ENCODE measurements at regions not wholly inside any gene's neighbourhood (a gene's known extent, or its start where the extent isn't known, plus 50 kb on each side); places are given as distances from the start of the nearest gene placed in this dataset.

- Mint-ChIP-seq H3K9me3 (peaks cover 0 to 13% (median 4%) of the 10 kb centered on the region in 3 donors), H3K36me3 (no peaks in the 10 kb centered on the region), H3K27ac (no peak overlapping the region), H3K4me3 (no peak overlapping the region), H3K27me3 (no peaks in the 10 kb centered on the region), H3K4me1 (no peaks in the 10 kb centered on the region)
These were observed 457.2 kb downstream of the PIK3C3 start for GRCh38 chr18:42412281-42412680.

GRCh38 chr18:42412896-42413295 lies 457.9 kb downstream of the PIK3C3 start:
- H3K27me3 Mint-ChIP-seq: no peaks in the 10 kb centered on the region

GRCh38 chr18:42413870-42414269 lies 458.8 kb downstream of the PIK3C3 start:
- no peak overlapping the region for H3K4me3 Mint-ChIP-seq
- no peaks in the 10 kb centered on the region for H3K27me3 Mint-ChIP-seq
- H3K27ac Mint-ChIP-seq: no peak overlapping the region

More at GRCh38 chr18:42412896-42413295, 457.9 kb downstream of the PIK3C3 start:
- Mint-ChIP-seq H3K9me3 (peaks cover 0 to 13% (median 4%) of the 10 kb centered on the region in 3 donors), H3K36me3 (no peaks in the 10 kb centered on the region), H3K4me1 (no peaks in the 10 kb centered on the region), H3K27ac (no peak overlapping the region), H3K4me3 (no peak overlapping the region)

GRCh38 chr18:42414756-42415454 lies 459.9 kb downstream of the PIK3C3 start:
- H3K9me3 Mint-ChIP-seq: peaks cover 0 to 5% (median 4%) of the 10 kb centered on the region in 3 donors
- no peak overlapping the region for H3K27ac Mint-ChIP-seq
- H3K4me3 Mint-ChIP-seq: no peak overlapping the region
- no peaks in the 10 kb centered on the region for H3K36me3 Mint-ChIP-seq
- no peaks in the 10 kb centered on the region for H3K27me3 Mint-ChIP-seq
- no peaks in the 10 kb centered on the region for H3K4me1 Mint-ChIP-seq

More at GRCh38 chr18:42413870-42414269, 458.8 kb downstream of the PIK3C3 start:
- H3K4me1 Mint-ChIP-seq: no peaks in the 10 kb centered on the region
- H3K9me3 Mint-ChIP-seq: peaks cover 0 to 13% (median 4%) of the 10 kb centered on the region in 3 donors
- H3K36me3 Mint-ChIP-seq: no peaks in the 10 kb centered on the region

DNA sequence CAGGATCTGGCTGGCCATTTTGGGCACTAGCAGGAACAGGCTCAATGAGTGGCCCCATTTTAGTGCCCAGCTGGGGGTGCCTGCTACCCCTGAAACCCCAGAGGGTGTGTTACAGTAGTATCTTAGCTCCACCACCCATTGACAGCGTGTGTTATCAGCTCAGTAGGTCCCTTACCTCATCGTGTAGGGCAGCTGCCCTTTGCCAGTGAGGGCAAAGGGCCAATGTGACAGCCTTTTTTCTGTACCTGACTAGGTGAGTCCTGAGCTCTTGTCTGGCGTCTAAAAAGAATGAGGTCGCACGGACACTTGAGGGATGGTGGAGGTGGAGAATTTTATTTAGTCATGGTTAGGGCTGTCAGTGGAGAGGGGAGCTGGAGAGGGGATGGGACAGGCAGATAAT lies 462.2 kb downstream of the PIK3C3 start:
- Mint-ChIP-seq H3K27me3 (no peaks in the 10 kb centered on the region), H3K36me3 (no peaks in the 10 kb centered on the region), H3K4me1 (no peaks in the 10 kb centered on the region), H3K27ac (no peak overlapping the region), H3K4me3 (no peak overlapping the region), H3K9me3 (peaks cover 2 to 14% (median 3%) of the 10 kb centered on the region in 3 donors)

DNA sequence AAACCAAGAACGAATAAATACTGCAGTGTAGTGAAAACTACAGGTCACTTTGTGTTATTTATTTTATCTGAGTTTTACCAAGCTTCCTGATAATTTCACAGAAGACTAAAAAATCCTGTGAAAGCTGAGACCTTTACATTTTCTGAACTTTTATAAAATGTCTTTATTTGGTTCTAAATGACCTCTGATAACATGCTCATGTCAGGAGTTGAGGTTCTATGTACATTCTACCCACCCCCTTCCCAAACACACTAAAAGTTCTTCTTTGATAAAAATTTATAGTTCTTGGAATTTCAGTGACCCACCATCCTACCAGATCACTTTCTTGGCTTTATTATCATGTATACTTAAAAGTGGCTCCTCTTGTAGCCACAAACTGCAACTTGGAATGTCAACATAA lies 463.1 kb downstream of the PIK3C3 start:
- Mint-ChIP-seq H3K4me1 (no peaks in the 10 kb centered on the region), H3K36me3 (no peaks in the 10 kb centered on the region), H3K9me3 (peaks cover 2 to 10% (median 2%) of the 10 kb centered on the region in 3 donors), H3K4me3 (no peak overlapping the region), H3K27me3 (no peaks in the 10 kb centered on the region), H3K27ac (no peak overlapping the region)

DNA sequence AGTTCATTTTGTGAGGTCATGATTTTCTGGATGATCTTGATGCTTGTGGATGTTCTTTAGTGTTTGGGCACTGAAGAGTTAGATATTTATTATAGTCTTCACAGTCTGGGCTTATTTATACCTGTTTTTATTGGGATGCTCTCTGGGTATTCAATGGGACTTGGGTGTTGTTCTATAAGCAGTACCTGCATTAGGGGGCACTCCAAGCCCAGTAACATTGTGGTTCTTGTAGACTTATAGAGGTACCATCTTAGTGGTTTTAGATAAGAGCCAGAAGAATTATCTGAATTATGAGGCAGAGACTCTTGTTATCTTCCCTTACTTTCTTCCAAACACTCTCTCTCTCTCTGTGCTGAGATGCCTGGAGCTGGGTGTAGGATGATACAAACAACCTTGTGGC lies 470.0 kb downstream of the PIK3C3 start:
- Mint-ChIP-seq H3K27me3 (no peaks in the 10 kb centered on the region), H3K9me3 (peaks cover 0 to 9% (median 2%) of the 10 kb centered on the region in 3 donors), H3K4me1 (no peaks in the 10 kb centered on the region), H3K27ac (peak overlapping the region in 1 of 3 donors; percentile 23), H3K4me3 (no peak overlapping the region), H3K36me3 (peaks cover 2% of the 10 kb centered on the region)

- no peaks in the 10 kb centered on the region for H3K4me1 Mint-ChIP-seq
- peaks cover 0 to 3% (median under 1%) of the 10 kb centered on the region in 3 donors for H3K9me3 Mint-ChIP-seq
- no peak overlapping the region for H3K4me3 Mint-ChIP-seq
- H3K36me3 Mint-ChIP-seq: peaks cover 2% of the 10 kb centered on the region
- no peaks in the 10 kb centered on the region for H3K27me3 Mint-ChIP-seq
- no peak overlapping the region for H3K27ac Mint-ChIP-seq
These were observed 471.5 kb downstream of the PIK3C3 start for GRCh38 chr18:42426496-42427015.

- Mint-ChIP-seq H3K27ac (no peak overlapping the region), H3K4me1 (no peaks in the 10 kb centered on the region), H3K4me3 (no peak overlapping the region), H3K36me3 (peaks cover 2% of the 10 kb centered on the region), H3K27me3 (no peaks in the 10 kb centered on the region), H3K9me3 (peaks cover 0 to 3% (median 0%) of the 10 kb centered on the region in 3 donors)
These were observed 474.2 kb downstream of the PIK3C3 start for GRCh38 chr18:42429196-42429595.

DNA sequence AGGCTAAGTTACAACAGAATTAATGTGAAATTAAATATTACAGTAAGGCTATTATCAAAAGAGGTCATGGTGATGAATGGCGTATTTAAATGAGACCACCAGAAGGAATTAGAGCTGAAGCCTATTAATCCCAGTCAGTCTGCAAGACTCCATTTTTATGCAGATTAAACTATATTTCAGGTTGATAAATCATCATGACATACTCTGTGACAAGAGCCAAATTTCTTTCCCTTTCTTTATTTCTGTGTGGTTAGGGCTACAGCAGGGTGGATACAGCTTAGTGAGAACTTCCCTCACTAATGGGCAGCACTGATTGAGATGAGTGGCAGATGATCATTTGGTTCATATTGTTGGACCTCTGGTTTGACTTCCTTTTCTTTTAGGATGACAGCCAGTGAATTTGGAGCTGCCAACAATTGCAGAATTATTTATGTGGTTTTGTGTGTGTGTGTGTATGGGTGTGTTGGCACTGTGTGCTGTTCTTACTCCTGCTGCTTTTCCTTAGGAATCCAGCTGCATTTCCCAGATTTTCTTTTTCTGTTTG lies 481.3 kb downstream of the PIK3C3 start:
- Mint-ChIP-seq H3K36me3 (no peaks in the 10 kb centered on the region), H3K9me3 (peaks cover 0 to 1% (median 1%) of the 10 kb centered on the region in 3 donors), H3K4me1 (no peaks in the 10 kb centered on the region), H3K4me3 (no peak overlapping the region), H3K27ac (no peak overlapping the region), H3K27me3 (no peaks in the 10 kb centered on the region)

GRCh38 chr18:42437001-42437400 lies 482.0 kb downstream of the PIK3C3 start:
- Mint-ChIP-seq H3K36me3 (no peaks in the 10 kb centered on the region), H3K9me3 (peaks cover 0 to 1% (median 1%) of the 10 kb centered on the region in 3 donors), H3K4me1 (no peaks in the 10 kb centered on the region), H3K4me3 (no peak overlapping the region), H3K27ac (no peak overlapping the region), H3K27me3 (no peaks in the 10 kb centered on the region)

DNA sequence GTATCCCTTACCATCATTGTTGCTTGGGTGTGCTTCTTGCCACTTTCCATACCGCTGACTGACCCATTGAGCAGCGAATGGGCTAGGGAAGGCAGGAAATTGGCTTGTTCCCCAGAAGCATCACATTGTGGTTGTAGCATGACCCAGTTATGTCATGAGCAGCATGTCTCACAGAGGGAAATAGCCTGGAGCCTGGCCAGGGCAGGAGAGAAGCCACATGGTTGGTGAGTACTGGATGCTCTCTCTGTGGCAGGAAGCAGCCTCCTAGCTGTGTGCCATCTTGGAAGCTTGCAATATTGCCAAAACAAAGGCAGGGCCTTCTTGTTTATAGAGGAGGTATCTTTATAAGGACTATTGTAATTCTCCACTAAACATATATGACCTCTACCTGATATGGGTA lies 482.6 kb downstream of the PIK3C3 start:
- H3K27ac Mint-ChIP-seq: no peak overlapping the region
- no peaks in the 10 kb centered on the region for H3K36me3 Mint-ChIP-seq
- H3K27me3 Mint-ChIP-seq: no peaks in the 10 kb centered on the region
- H3K4me3 Mint-ChIP-seq: no peak overlapping the region
- H3K9me3 Mint-ChIP-seq: peaks cover 1% of the 10 kb centered on the region in 3 donors
- H3K4me1 Mint-ChIP-seq: no peaks in the 10 kb centered on the region

GRCh38 chr18:42442656-42443055 lies 487.6 kb downstream of the PIK3C3 start:
- H3K27ac Mint-ChIP-seq: no peak overlapping the region
- no peaks in the 10 kb centered on the region for H3K27me3 Mint-ChIP-seq
- H3K4me1 Mint-ChIP-seq: no peaks in the 10 kb centered on the region
- peaks cover 0 to 17% (median 5%) of the 10 kb centered on the region in 3 donors for H3K9me3 Mint-ChIP-seq
- no peaks in the 10 kb centered on the region for H3K36me3 Mint-ChIP-seq
- no peak overlapping the region for H3K4me3 Mint-ChIP-seq

DNA sequence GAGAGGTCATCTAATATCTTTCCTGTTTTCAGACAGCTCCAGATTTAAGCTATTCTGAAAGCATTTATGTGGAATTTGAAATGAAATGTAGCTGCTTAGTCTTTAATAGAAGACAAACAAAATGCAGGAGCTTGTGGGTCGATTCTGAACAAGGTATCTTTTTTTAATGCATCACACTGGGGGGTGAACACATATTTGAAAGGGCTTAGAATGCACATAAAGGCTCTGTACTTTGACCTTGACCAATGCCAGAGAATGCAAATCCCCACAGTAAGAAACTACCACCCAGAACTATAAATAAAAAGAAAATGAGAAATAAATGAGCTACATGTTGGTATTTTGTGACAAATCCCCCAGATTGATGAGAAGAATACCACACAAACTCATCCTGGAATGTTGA lies 489.3 kb downstream of the PIK3C3 start:
- Mint-ChIP-seq H3K4me1 (no peaks in the 10 kb centered on the region), H3K9me3 (peaks cover 0 to 28% (median 13%) of the 10 kb centered on the region in 3 donors), H3K27ac (no peak overlapping the region), H3K27me3 (no peaks in the 10 kb centered on the region), H3K36me3 (peaks cover 1% of the 10 kb centered on the region), H3K4me3 (no peak overlapping the region)

GRCh38 chr18:42445359-42445758 lies 490.3 kb downstream of the PIK3C3 start:
- Mint-ChIP-seq H3K9me3 (peaks cover 0 to 28% (median 13%) of the 10 kb centered on the region in 3 donors), H3K27me3 (no peaks in the 10 kb centered on the region), H3K27ac (no peak overlapping the region), H3K4me3 (no peak overlapping the region), H3K36me3 (peaks cover 1% of the 10 kb centered on the region), H3K4me1 (no peaks in the 10 kb centered on the region)

DNA sequence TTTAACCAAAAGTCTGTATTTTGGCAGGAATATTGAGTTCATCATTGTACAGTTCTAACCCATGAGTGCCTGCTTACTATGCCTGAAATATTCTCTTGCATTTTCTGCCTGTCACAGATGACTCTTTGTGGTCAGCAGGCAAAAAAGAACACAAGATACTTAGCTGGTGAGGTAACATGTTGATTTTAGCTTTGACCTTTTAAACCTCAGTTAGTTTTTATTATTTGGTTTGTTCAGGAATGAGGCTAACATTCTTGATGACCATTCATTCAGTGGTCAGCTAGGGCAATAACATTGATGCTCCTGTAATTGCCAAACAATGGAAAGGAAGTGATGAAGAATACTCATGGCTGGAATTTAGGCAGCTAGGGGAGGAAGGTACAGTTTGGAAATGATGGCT lies 491.2 kb downstream of the PIK3C3 start:
- Mint-ChIP-seq H3K9me3 (peaks cover 0 to 31% (median 12%) of the 10 kb centered on the region in 3 donors), H3K4me1 (no peaks in the 10 kb centered on the region), H3K4me3 (no peak overlapping the region), H3K27me3 (no peaks in the 10 kb centered on the region), H3K27ac (no peak overlapping the region), H3K36me3 (peaks cover 1% of the 10 kb centered on the region)
